ENCODE measurements at regions not wholly inside any gene's neighbourhood (a gene's known extent, or its start where the extent isn't known, plus 50 kb on each side); places are given as distances from the start of the nearest gene placed in this dataset.

GRCh38 chr9:86771420-86771819, 175.9 kb downstream of the GAS1 start:
- WGBS (ENCODE audit: insufficient coverage): 38% methylated on average over 1 of the region's 2 CpGs

GRCh38 chr9:86768709-86769108, 178.6 kb downstream of the GAS1 start:
- no peak for DNase-seq
- Mint-ChIP-seq H3K27ac (no peak overlapping the region), H3K4me3 (no peak overlapping the region), H3K9me3 (ENCODE audit: insufficient read depth) (no peaks in the 10 kb centered on the region), H3K4me1 (no peaks in the 10 kb centered on the region), H3K27me3 (no peaks in the 10 kb centered on the region)
- Histone ChIP-seq H3K9me3 (ENCODE audit: control extremely low read depth in 1 of 3, control insufficient read depth in 2 of 3, insufficient read depth in 1 of 3, low read length in 2 of 3) (no peaks in the 10 kb centered on the region), H2AFZ (ENCODE audit: insufficient read depth, low read depth, low read length, poor library complexity, severe bottlenecking) (no peak overlapping the region), H3K4me1 (ENCODE audit: control insufficient read depth in 2 of 2, insufficient read depth in 2 of 2, low read length in 2 of 2) (no peaks in the 10 kb centered on the region), H4K20me1 (ENCODE audit: control insufficient read depth, insufficient read depth, low read length, poor library complexity, severe bottlenecking) (no peaks in the 10 kb centered on the region), H3K27ac (ENCODE audit: low read length in 2 of 2) (no peak overlapping the region), H3K4me3 (ENCODE audit: control extremely low read depth in 1 of 5, extremely low read depth in 1 of 5, insufficient read depth in 1 of 5, low read depth in 2 of 5, low read length in 4 of 5) (no peak overlapping the region), H3K36me3 (replicated peaks in 1 of 2; ENCODE audit: control extremely low read depth in 1 of 2, control insufficient read depth in 1 of 2, extremely low read depth in 1 of 2, insufficient read depth in 2 of 2, low read length in 1 of 2) (no peaks in the 10 kb centered on the region), H3K27me3 (replicated peaks in 1 of 4; ENCODE audit: control extremely low read depth in 1 of 4, control insufficient read depth in 3 of 4, insufficient read depth in 4 of 4, low read length in 3 of 4) (no peaks in the 10 kb centered on the region), H3K9ac (ENCODE audit: low read length) (no peak overlapping the region), H3K79me2 (ENCODE audit: control insufficient read depth, insufficient read depth, low read length) (no peaks in the 10 kb centered on the region), H3K4me2 (replicated peaks; ENCODE audit: low read depth, low read length, poor library complexity, severe bottlenecking) (no peak overlapping the region)
- no CpG with 5 or more reads among the region's 2 CpGs for WGBS (ENCODE audit: insufficient coverage)
- no peak for TF ChIP-seq EZH2 (IDR thresholded peaks at IDR 0.05; ENCODE audit: borderline replicate concordance, insufficient read depth, low read depth, low read length, poor library complexity, severe bottlenecking)
- TF ChIP-seq CTCF (IDR thresholded peaks at IDR 0.05): no peak
- ATAC-seq (ENCODE audit: low read depth): no peak
- ChIA-PET CTCF (no interaction called here), POLR2A (no interaction called here)
- intact Hi-C loops (cut with micrococcal nuclease): no loop called here

More at GRCh38 chr9:86771420-86771819, 175.9 kb downstream of the GAS1 start:
- ChIA-PET CTCF (no interaction called here), POLR2A (no interaction called here)
- no peak overlapping the region for H3K27ac ChIP-seq (ENCODE audit: low read length in 2 of 2)
- ATAC-seq (ENCODE audit: low read depth) (no peak), DNase-seq (no peak)
- no peaks in the 10 kb centered on the region for H3K27me3 ChIP-seq (replicated peaks in 1 of 4; ENCODE audit: control extremely low read depth in 1 of 4, control insufficient read depth in 3 of 4, insufficient read depth in 4 of 4, low read length in 3 of 4)
- intact Hi-C loops (cut with micrococcal nuclease): no loop called here
- H3K36me3 ChIP-seq (replicated peaks in 1 of 2; ENCODE audit: control extremely low read depth in 1 of 2, control insufficient read depth in 1 of 2, extremely low read depth in 1 of 2, insufficient read depth in 2 of 2, low read length in 1 of 2): no peaks in the 10 kb centered on the region
- no peak overlapping the region for H2AFZ ChIP-seq (ENCODE audit: insufficient read depth, low read depth, low read length, poor library complexity, severe bottlenecking)
- H3K4me2 ChIP-seq (replicated peaks; ENCODE audit: low read depth, low read length, poor library complexity, severe bottlenecking): no peak overlapping the region
- H3K4me3 ChIP-seq (ENCODE audit: control extremely low read depth in 1 of 5, extremely low read depth in 1 of 5, insufficient read depth in 1 of 5, low read depth in 2 of 5, low read length in 4 of 5): no peak overlapping the region
- TF ChIP-seq EZH2 (IDR thresholded peaks at IDR 0.05; ENCODE audit: borderline replicate concordance, insufficient read depth, low read depth, low read length, poor library complexity, severe bottlenecking) (no peak), CTCF (IDR thresholded peaks at IDR 0.05) (no peak)
- no peaks in the 10 kb centered on the region for H3K4me1 ChIP-seq (ENCODE audit: control insufficient read depth in 2 of 2, insufficient read depth in 2 of 2, low read length in 2 of 2)
- H4K20me1 ChIP-seq (ENCODE audit: control insufficient read depth, insufficient read depth, low read length, poor library complexity, severe bottlenecking): no peaks in the 10 kb centered on the region
- Mint-ChIP-seq H3K4me1 (no peaks in the 10 kb centered on the region), H3K27me3 (no peaks in the 10 kb centered on the region), H3K9me3 (ENCODE audit: insufficient read depth) (no peaks in the 10 kb centered on the region), H3K4me3 (no peak overlapping the region), H3K27ac (no peak overlapping the region)
- H3K9ac ChIP-seq (ENCODE audit: low read length): no peak overlapping the region
- H3K79me2 ChIP-seq (ENCODE audit: control insufficient read depth, insufficient read depth, low read length): no peaks in the 10 kb centered on the region
- H3K9me3 ChIP-seq (ENCODE audit: control extremely low read depth in 1 of 3, control insufficient read depth in 2 of 3, insufficient read depth in 1 of 3, low read length in 2 of 3): no peaks in the 10 kb centered on the region
